ENCODE measurements at regions not wholly inside any gene's neighbourhood (a gene's known extent, or its start where the extent isn't known, plus 50 kb on each side); places are given as distances from the start of the nearest gene placed in this dataset.
"Not testable (repeated sequence)": the region's sequence is repeated elsewhere in the genome, so short reads cannot be mapped to it uniquely, and the experiment has no call there.

- no peak for DNase-seq
Observed at GRCh38 chr4:186814535-186815070, 90.9 kb upstream of the FAT1 start.

- DNase-seq = no peak
Observed at GRCh38 chr4:186819342-186820086, 95.9 kb upstream of the FAT1 start.

GRCh38 chr4:186820391-186820891 lies 96.8 kb upstream of the FAT1 start:
- DNase-seq = no peak

GRCh38 chr4:186823989-186824388 lies 100.3 kb upstream of the FAT1 start:
- no peak for DNase-seq

- DNase-seq = no peak
Observed at GRCh38 chr4:186825069-186825468, 101.4 kb upstream of the FAT1 start.

- no peak for DNase-seq
Observed at GRCh38 chr4:186826006-186826405, 102.3 kb upstream of the FAT1 start.

GRCh38 chr4:186826846-186827533 lies 103.3 kb upstream of the FAT1 start:
- no peak for DNase-seq

GRCh38 chr4:186827534-186827897 lies 103.9 kb upstream of the FAT1 start:
- DNase-seq = no peak

- no peak for DNase-seq
Observed at GRCh38 chr4:186829097-186829496, 105.4 kb upstream of the FAT1 start.

- DNase-seq = no peak
Observed at GRCh38 chr4:186829740-186830449, 106.2 kb upstream of the FAT1 start.

- no peak for DNase-seq
Observed at GRCh38 chr4:186831574-186831973, 107.9 kb upstream of the FAT1 start.

GRCh38 chr4:186832906-186833305 lies 109.2 kb upstream of the FAT1 start:
- DNase-seq = no peak

- not testable (repeated sequence) for DNase-seq
Observed at GRCh38 chr4:186837463-186837862, 113.8 kb upstream of the FAT1 start.

GRCh38 chr4:186838295-186838694 lies 114.6 kb upstream of the FAT1 start:
- no peak for DNase-seq

- no peak for DNase-seq
Observed at GRCh38 chr4:186839122-186840037, 115.7 kb upstream of the FAT1 start.

- DNase-seq = no peak
Observed at GRCh38 chr4:186840222-186840701, 116.6 kb upstream of the FAT1 start.

GRCh38 chr4:186840771-186841301 lies 117.2 kb upstream of the FAT1 start:
- no peak for DNase-seq

GRCh38 chr4:186844059-186844681 lies 120.5 kb upstream of the FAT1 start:
- DNase-seq = no peak

GRCh38 chr4:186845137-186845842 lies 121.6 kb upstream of the FAT1 start:
- no peak for DNase-seq

GRCh38 chr4:186846426-186846825 lies 122.8 kb upstream of the FAT1 start:
- DNase-seq = no peak
